NCI-H446 treated with DMSO at 0.1 percent for 48 hours (cell line): ENCODE measurements at regions not wholly inside any gene's neighbourhood (a gene's known extent, or its start where the extent isn't known, plus 50 kb on each side); places are given as distances from the start of the nearest gene placed in this dataset.

ENCODE experiments used
- DNase-seq: peaks from one replicate; lab custom pipeline; 2025; lab: John Stamatoyannopoulos, UW

DNA sequence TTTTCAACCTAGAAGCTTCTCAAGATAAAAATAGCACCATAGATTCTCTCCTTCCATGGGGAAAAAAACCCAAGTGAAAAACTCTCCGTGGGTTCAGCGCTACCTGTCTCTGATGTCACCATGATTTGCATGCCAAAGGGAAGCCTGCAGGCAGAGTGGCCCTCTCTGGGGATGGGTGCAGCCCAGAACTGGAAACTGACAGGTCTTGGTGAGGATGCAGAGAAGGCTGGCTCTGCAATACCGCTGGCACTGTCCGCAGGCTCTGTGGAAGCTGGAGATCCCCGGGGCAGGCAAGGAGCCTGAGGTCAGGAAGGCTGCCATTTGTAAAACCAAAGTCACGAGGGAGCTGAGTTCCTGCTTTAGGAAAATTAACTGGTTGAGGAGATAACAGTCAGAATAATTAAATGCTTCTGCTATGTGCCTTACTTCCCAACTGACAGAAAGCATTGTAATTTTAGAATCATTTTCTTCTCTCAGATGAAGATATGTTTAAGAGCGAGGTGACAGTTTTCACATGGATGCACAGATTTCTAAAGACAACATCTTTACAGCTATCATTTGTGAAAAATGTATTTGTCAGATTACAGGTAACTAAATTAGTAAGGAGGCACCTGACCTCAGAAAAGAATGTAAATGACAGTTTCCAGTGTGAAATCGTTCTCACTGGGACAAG lies 731.5 kb upstream of the FZD8 start:
- no peak for DNase-seq

DNA sequence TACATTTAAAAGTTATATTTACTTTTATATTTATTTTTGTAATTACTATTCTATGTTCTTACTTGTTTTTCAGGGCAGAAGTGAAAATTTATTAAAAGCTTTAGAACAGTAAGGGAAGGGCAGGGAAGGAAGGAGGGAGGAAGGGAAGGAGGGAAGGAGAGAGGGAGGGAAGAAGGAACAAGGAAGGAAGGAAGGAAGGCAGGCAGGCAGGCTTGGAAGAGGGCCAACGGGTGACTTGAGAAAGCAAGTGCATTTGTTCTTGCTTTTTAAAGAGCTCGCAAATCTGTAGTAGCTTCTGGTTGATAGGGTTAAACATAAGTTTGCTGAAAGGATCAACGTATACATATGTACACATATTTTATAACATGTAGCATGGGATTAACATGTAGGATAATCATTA lies 725.3 kb upstream of the FZD8 start:
- no peak for DNase-seq

DNA sequence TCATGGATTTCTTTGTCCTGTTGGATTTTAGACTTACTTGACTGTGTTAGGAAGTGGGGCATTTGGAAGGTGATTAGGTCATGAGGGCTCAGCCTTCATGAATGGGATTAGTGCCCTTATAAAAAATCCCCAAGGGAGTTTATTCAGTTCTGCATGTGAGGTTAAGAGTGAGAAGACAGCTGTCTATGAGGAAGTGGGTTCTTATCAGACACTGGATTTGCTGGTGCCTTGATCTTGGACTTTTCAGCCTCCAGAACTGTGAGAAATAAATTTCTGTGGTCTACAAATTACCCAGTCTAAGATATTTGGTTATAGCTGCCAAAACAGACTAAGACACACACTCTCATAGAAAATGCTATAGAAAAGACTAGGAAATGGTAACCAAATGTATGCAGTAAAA lies 724.7 kb upstream of the FZD8 start:
- no peak for DNase-seq

DNA sequence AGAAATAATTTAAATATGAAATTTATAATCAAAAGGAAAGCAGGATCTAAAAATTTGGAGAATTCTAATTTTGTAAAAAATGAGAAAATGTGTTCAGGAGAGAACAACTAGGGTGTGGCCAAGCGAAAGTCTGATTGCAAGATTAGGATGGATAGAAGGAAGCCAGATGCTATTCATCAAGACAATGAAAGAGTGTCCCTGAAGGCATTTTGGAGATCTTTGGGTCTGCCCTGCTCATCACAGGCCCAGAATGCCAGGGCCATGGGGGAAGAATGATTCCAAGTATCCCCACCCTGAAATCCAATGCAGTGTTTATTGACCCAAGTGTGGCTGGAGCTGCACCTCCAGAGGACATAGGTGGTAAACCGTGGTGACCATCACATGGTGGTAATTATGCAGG lies 724.0 kb upstream of the FZD8 start:
- DNase-seq: no peak

DNA sequence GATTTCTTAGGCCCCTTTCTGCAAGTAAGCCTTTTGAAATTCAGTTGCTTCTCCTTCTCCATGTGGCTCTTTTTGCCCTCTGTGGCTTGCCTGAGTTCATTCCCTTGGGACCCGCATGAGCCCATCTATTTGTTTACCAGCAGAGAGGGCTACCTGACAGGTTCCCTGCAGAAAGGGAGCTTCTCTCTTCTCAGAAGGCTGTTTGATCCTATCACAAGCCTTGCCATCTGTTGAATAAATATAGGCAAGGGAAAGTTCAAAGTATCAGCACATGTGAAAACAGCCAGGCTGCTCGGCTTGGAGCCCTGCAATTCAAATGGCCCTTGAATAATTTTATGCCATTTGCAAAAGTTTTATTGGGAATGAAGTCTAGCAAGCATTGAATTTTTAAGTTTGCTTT lies 720.2 kb upstream of the FZD8 start:
- no peak for DNase-seq

DNA sequence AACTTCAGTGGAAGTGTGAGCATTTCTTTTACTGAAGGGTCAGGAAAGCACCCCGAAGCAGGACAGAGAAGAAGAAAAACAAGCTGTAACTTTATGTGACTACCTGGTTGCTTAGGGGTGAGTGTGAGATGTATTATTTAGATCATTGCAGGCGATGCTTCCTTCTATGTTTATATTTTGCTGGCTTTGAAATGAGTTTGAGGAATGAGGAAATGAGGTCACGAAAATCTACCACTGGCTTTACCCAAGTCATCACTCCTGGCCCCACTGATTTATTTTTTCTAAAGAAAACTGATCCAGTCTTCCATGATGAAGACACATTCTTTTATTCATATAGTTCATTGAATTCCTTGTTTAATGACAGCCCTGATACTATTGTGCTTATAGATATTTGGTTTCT lies 716.6 kb upstream of the FZD8 start:
- no peak for DNase-seq

DNA sequence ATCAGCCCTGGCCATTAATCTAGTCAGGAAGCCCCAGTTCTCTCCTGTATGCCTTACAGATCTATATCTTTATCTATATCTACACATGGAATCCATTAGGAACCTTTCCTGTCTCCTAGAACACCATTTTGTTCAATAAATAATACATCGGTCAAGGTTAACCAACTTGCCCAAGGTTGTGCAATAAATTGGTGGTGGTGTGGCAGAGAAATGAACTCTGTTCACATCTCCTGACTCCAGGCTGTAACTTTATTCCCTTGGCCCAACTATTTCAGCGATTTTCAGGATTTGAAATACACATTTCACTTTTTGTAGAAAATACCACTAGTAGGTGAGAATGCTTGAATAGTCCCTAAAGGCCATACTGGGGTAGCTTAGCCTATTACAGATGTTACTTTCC lies 712.5 kb upstream of the FZD8 start:
- no peak for DNase-seq

DNA sequence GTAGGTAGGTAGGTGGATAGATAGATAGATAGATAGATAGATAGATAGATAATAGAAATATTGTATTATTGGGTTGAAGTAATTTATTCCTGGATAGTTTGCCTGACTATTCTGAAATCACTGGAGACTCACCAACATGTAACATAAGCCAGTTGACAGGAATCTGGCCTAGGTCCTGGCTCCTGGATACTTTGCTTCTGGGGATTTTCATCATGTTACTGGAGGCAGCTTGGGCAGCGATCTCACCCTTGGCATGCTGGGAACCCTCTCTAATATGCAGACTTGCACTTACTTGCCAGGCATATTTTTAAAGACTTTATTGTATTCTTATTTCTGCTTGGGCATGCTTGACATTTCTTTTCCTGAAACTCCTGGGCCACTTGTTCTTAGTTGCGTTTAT lies 709.1 kb upstream of the FZD8 start:
- DNase-seq: no peak

DNA sequence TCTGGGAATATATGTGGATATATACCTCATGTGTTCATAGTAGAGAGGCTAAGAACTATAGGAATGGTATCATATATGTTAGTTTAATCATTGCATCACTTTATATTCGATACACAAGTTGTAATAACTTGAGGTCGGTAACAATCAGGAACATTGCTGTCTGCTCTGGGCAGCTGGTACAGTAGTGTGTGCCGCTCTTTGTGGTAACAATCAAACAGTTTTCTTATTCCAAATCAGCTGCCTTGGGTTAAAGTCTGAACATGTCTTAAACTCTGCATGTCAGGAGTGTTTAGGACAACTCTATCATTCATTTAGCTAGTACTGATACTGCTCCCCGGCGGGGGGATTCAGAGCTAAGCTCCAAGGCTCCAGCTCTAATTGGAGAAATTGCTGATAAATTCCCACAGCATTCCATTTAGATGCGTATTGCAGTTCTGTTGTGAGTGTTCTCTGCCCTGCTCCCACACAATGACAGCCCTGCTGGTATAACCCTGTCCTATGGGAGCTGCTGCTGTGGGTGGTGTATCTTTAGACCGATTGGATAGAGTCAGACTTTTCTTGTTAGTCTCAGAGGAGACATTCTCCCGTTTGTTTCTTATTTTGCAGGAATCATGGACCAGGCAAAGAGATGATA lies 707.5 kb upstream of the FZD8 start:
- no peak for DNase-seq

DNA sequence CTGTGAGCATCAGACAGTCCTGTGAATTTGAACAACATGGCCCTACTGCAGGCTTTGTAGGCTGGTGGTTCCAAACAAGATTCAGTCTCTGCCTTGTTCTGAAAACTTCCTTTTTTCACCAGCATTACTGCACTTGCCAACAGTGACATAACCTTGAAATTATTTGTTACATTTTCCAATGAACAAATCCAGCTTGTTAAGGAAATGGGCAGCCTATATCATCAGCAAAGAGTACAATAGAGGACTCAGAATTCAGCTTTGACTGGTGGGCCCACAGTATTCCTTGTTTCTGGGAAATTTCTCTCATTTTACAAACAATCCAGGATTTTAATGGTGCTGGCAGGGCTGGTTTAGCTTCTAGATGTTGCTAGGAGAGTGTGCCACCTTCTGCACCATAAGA lies 703.7 kb upstream of the FZD8 start:
- no peak for DNase-seq

DNA sequence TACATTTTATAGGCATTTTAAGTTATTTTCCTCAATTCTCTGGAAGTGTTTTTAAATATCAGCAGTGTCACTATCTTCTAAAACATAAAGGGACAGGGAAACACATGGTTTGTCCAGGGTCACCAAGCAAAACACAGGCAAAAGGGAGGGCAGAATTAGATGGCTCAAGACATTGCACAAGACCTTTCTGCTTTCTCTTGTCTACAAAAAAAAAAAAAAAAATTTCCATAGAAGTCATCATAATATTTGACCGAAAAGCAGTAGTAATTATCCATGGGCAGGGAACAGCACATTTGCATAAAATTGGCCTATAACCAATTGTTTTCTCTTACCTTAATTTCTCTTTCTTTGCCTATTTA lies 703.1 kb upstream of the FZD8 start:
- DNase-seq: no peak

DNA sequence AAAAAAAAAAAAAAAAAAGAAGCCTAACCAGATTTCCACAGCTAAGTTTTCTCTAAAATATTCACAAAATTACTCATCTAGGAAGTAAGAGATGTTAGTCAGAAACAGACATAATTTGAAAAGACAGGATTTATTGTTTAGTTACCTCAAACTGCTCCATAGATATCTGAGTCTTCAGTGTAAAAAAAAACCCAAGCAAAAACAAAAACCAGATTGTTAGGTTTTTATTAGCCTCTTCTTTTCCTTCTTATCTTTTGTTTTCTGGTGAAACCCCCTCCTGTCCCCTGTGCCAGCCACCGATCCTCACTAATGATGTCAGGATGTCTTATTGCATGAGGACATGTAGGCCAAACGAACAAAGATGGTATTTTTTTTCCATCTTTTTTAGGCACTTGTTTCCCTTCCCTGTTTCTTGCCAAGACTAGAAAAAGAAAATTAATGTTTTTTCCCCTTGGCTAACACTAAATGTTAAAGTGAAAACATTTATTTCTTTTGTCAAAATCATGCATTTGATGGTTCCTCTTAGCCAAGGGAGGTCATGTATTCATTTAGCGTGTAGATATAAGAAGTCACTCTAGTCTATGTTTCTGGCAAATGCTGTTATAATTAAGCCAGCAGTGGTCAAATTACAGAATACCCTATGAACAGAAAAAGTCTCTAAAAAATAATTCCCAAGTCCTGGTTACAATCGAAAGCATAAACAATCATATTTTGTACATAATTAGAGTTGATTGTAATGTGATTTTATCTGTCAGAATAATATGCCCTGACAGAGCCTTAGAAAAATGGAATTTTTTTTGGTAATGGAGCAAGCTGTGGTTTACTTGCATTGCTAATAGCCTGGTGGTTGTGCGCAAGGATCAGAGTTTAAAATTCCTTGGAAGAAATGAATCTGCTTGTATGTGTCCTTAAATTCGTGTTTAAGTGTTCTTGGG lies 702.4 kb upstream of the FZD8 start:
- DNase-seq: no peak

DNA sequence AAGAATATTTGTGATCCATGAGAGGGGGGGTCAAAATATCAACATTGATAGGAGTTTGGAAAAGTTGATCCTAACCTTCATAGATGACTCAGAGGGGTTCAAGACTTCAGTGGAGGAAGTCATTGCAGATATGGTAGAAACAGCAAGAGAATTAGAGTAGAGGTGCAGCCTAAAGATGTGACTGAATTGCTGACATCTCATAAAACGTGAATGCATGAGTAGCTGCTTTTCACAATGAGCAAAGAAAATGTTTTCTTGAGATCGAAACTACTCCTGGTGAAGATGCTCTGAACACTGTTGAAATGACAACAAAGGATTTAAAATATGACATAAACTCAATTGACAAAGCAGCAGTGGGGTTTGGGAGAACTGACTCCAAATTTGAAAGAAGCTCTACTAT lies 700.7 kb upstream of the FZD8 start:
- DNase-seq: no peak

DNA sequence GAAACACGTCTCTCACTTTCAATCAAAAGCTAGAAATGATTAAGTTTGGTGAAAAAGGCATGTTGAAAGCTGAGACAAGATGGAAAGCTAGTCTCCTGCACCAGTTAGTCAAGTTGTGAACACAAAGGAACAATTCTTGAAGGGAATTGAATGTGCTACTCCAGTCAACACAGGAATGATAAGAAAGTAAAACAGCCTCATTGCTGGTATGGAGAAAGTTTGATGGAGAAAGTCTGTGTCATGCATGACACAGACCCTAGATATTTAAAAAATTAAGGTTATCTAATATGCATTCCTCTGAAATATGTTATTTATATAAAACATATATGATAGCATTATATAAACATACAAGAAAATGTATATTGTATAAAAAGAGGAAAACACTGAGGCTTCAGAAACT lies 699.4 kb upstream of the FZD8 start:
- DNase-seq: no peak

DNA sequence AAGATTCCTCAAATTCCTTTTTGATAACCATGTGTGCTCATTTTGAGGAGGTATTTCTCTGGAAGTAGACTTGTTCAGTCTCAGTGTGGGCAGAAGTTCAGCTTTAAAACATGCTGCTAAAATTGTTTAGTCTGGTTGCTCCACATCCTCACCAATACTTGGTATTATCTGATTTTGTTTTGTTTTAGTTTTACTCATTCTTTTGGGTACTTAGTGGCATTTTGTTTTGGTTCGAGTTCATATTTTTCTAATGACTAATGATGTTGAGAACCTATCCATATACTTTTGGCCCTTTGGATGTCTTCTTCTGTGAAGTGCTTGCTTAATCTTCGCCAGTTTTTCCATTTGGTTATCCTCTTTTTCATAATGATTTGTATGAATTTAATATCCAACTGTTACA lies 694.2 kb upstream of the FZD8 start:
- no peak for DNase-seq

DNA sequence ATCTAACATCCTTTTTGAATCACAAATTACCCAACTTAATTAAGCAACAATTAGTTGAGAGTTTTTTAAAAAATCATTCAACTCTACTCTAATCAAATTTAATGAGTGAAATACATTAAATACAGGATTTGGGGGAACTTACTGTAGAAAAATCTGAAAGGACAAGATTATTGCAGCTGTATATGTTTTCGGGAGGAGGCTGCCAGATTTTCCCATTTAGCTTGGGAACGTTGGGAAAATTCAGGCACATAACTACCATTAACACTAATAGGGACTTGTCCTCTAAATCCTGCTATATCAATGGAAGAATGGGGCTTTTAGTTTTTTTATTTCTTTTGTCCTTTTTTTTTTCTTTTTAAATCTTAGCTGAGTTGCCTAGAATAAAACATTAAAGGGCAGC lies 691.4 kb upstream of the FZD8 start:
- no peak for DNase-seq

DNA sequence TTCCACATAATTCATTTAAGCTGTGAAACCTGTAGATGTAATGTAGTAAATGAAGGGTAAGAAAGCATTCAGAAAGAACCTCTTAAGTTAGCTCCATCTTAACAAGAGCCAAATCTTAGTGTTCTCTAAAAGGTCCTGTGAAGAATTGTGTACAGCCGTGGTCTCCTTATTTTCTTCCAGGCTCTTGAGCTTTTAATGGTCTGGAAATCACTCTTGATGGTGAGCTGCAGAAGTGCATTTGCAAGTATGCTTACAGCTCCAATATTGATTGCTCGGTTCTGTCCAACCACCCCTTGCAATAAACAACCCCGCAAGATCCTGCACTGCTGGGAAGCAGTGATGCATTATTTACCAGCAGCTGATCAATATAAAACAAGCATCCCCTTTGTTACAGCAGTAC lies 690.8 kb upstream of the FZD8 start:
- no peak for DNase-seq

DNA sequence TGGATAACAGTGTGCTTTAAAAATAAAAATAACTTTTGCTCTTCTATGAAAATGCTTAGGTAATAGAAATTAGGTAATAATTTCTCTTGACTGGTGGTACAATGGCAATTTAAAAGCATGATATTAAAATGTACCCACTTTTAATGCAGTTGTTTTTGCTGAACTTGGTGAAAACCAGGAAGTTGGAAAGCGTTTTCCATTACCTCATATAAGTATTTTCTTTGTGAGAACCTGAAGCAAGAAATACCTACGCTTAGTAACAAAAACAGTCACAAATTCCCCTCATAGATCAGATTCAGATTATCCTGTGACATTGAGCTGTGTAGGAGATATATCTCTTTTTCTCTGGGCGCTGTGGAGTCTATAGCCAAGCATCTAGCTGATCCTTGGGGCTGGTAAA lies 689.0 kb upstream of the FZD8 start:
- no peak for DNase-seq

DNA sequence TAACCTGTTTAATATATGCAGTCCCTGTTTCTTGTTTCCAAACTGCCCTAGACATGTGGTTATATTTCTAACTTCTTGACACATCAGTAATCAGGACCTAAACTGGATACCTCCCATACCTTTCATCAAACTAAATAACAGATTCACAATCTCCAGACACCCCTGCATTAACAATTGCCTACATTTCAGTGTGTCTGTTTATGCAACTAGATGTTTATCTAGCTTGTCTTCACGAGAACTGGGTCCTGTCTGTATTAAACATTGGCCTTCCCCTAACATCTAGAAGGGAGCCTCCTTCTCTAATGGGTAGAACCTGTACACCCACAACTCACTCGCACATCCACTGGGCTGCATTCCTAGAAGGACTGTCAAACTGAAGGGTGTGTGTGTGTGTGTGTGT lies 683.7 kb upstream of the FZD8 start:
- DNase-seq: no peak

DNA sequence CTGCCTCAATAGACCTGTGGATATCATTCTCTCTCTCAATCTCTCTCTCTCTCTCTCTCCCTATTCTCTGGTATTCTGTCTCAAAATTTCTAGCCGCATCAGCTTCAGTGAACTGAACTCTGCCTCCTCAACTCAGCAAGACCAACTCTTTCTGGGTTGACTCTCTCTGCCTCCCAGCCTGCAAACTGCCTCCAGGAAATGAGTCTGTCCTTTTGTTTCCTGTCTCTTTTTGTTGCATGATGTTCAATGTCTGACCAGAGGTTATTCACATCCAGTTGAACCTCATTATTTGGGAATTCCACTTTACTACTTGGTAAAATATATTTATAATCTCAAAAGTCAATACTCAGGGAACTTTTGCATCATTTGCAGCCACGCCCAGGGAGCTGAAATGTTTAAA lies 682.7 kb upstream of the FZD8 start:
- no peak for DNase-seq

DNA sequence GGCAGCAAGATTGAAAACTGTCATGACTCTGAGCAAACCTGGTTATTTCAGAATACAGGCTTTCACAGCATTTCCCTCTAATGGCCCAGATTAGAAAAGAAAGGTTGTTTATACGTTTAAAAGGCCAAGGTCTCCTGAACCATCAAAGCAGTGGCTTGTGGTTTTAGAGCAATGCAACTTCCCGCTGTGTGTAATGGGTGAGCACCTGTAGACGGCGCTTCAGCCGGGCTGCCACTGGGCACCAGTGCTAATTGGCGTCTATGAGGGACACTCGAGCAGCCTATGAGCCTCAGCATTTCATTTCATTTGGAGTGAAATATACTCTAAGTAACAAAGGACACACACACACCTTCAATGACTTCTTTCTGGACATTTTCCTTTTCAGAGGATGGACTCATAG lies 671.0 kb upstream of the FZD8 start:
- no peak for DNase-seq

DNA sequence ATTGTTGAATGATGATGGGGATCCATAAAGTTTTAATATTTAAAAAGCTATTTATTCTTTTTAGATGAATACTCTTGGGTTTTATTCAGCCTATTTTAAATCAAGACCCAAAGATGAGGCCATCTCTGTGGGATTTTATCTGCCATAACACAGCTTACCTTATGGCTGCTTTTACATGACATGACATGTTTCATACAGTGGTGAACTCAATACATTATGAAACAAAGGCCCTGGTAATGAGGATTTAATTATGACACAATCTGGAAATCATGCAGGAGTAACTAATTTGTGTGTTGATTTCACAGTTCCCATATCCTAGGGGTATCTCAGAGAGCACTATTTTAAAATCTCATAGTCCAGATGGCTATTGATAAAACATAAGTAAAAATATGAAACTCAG lies 661.8 kb upstream of the FZD8 start:
- no peak for DNase-seq

DNA sequence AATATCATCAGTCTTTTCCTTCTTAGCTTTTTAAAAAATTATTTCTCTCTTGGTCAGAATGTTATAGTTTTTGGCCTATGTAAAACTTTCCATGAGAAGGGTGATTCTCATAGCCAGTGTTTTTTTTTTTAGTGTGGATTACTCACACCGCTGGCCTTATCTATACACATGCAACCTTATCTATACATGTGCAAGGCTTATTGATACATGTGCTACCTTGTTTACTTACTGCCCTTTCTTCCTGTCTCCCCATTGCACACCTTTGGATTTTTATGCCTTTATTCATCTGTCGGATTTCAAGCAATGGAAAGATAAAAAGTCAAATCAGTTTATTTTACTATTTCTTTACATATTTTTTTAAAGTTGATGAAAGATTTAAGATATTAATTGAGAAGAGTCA lies 660.0 kb upstream of the FZD8 start:
- no peak for DNase-seq
